GM23248 (cell line): ENCODE measurements at regions not wholly inside any gene's neighbourhood (a gene's known extent, or its start where the extent isn't known, plus 50 kb on each side); places are given as distances from the start of the nearest gene placed in this dataset.

Source experiments
- EZH2 ChIP-seq: fragments of 200-600 bp; sonication (generic); IDR thresholded peaks from 2 replicates; pipeline ENCODE4 v1.6.1; 2018; ENCODE audit warnings: antibody characterized with exemption, mild to moderate bottlenecking; ENCODE audit not compliant: insufficient read depth, poor library complexity, severe bottlenecking
- EZH2phosphoT487 ChIP-seq: fragments of 200-600 bp; sonication (generic); IDR thresholded peaks from 2 replicates; pipeline ENCODE4 v1.6.1; 2018; ENCODE audit warnings: antibody characterized with exemption, moderate library complexity, mild to moderate bottlenecking, low read depth; ENCODE audit not compliant: insufficient read depth

DNA sequence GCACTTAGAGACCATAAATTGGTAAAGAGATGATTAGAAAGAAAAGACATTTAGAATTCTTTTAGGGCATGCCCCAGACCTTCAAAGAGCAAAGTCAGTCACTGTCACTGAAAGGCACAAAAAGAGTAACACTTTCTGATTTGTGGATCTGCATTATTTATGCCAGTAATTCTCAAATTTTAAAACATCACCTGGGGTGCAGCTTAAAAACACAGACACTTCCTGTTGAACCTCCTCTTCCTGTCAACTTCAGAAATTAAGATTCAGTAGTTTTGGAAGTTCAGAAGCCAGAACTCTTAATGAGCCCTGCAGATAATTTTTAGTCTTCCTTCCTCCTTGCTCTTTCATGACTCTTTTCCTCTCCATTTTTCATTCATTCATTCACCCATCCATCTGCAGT lies 137.5 kb downstream of the NRN1 start:
- no peak for TF ChIP-seq EZH2phosphoT487
- TF ChIP-seq EZH2, result no peak
